ENCODE measurements at regions not wholly inside any gene's neighbourhood (a gene's known extent, or its start where the extent isn't known, plus 50 kb on each side); places are given as distances from the start of the nearest gene placed in this dataset.

DNA sequence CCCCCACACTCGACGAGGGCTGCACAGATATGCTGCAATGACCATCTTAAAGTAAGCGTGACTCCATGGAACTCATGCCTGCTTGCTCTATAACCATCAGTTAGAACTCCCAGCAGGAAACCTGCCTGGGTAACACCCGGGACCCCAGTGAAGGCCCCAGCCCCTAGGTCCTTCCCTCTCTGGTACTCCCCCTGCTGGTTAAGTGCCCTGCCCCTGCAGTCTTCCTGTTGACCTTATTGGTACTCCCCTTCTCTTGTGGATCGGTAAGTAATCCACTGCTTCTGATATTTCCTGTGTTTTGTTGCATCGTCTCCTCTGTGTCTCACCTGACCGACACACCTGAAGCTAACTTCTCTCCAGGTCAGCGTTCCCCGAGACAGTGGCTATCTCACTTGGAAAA is 104.8 kb upstream of the COG2 start:
- Mint-ChIP-seq H3K4me3 (ENCODE audit: unreplicated experiment) (no peak overlapping the region), H3K27ac (ENCODE audit: unreplicated experiment) (no peak overlapping the region), H3K9me3 (ENCODE audit: unreplicated experiment) (peaks cover 13% of the 10 kb centered on the region), H3K27me3 (ENCODE audit: unreplicated experiment) (peaks cover 7% of the 10 kb centered on the region), H3K36me3 (ENCODE audit: unreplicated experiment) (no peaks in the 10 kb centered on the region), H3K4me1 (ENCODE audit: unreplicated experiment) (no peaks in the 10 kb centered on the region)
- TF ChIP-seq CTCF (IDR thresholded peaks at IDR 0.05), result no peak
- DNase-seq (ENCODE audit: extremely low spot score, unreplicated experiment), result no peak

- Mint-ChIP-seq H3K4me1 (ENCODE audit: unreplicated experiment) (no peaks in the 10 kb centered on the region), H3K27me3 (ENCODE audit: unreplicated experiment) (peaks cover 7% of the 10 kb centered on the region), H3K36me3 (ENCODE audit: unreplicated experiment) (no peaks in the 10 kb centered on the region), H3K9me3 (ENCODE audit: unreplicated experiment) (peaks cover 15% of the 10 kb centered on the region), H3K27ac (ENCODE audit: unreplicated experiment) (no peak overlapping the region), H3K4me3 (ENCODE audit: unreplicated experiment) (no peak overlapping the region)
- TF ChIP-seq CTCF (IDR thresholded peaks at IDR 0.05), result no peak
- no peak for DNase-seq (ENCODE audit: extremely low spot score, unreplicated experiment)
Measured at GRCh38 chr1:230536641-230537155, 105.6 kb upstream of the COG2 start.

- H3K4me1 Mint-ChIP-seq (ENCODE audit: unreplicated experiment), result no peaks in the 10 kb centered on the region
- no peak for DNase-seq (ENCODE audit: extremely low spot score, unreplicated experiment)
- H3K9me3 Mint-ChIP-seq (ENCODE audit: unreplicated experiment), result peaks cover 30% of the 10 kb centered on the region
Measured at GRCh38 chr1:230534224-230534623, 108.1 kb upstream of the COG2 start.

GRCh38 chr1:230531103-230531502 is 105.0 kb upstream of the PGBD5 start:
- TF ChIP-seq CTCF (IDR thresholded peaks at IDR 0.05), result no peak
- H3K9me3 Mint-ChIP-seq (ENCODE audit: unreplicated experiment), result peaks cover 30% of the 10 kb centered on the region
- DNase-seq (ENCODE audit: extremely low spot score, unreplicated experiment), result no peak
- H3K27ac Mint-ChIP-seq (ENCODE audit: unreplicated experiment), result no peak overlapping the region
- no peak overlapping the region for H3K4me3 Mint-ChIP-seq (ENCODE audit: unreplicated experiment)
- H3K36me3 Mint-ChIP-seq (ENCODE audit: unreplicated experiment), result no peaks in the 10 kb centered on the region
- peaks cover 4% of the 10 kb centered on the region for H3K27me3 Mint-ChIP-seq (ENCODE audit: unreplicated experiment)
- H3K4me1 Mint-ChIP-seq (ENCODE audit: unreplicated experiment), result no peaks in the 10 kb centered on the region

More at GRCh38 chr1:230534224-230534623, 108.1 kb upstream of the COG2 start:
- Mint-ChIP-seq H3K27ac (ENCODE audit: unreplicated experiment) (no peak overlapping the region), H3K36me3 (ENCODE audit: unreplicated experiment) (no peaks in the 10 kb centered on the region), H3K4me3 (ENCODE audit: unreplicated experiment) (no peak overlapping the region), H3K27me3 (ENCODE audit: unreplicated experiment) (peaks cover 6% of the 10 kb centered on the region)
- no peak for TF ChIP-seq CTCF (IDR thresholded peaks at IDR 0.05)

- Mint-ChIP-seq H3K9me3 (ENCODE audit: unreplicated experiment) (no peaks in the 10 kb centered on the region), H3K4me1 (ENCODE audit: unreplicated experiment) (no peaks in the 10 kb centered on the region), H3K36me3 (ENCODE audit: unreplicated experiment) (no peaks in the 10 kb centered on the region), H3K4me3 (ENCODE audit: unreplicated experiment) (no peak overlapping the region), H3K27me3 (ENCODE audit: unreplicated experiment) (peaks cover 44% of the 10 kb centered on the region), H3K27ac (ENCODE audit: unreplicated experiment) (no peak overlapping the region)
- DNase-seq (ENCODE audit: extremely low spot score, unreplicated experiment), result no peak
- TF ChIP-seq CTCF (IDR thresholded peaks at IDR 0.05), result no peak
Measured at GRCh38 chr1:230519246-230519645, 93.1 kb upstream of the PGBD5 start.

All from osteocyte (in vitro differentiated cells).